Putamen (tissue), 1 donor: ENCODE measurements at regions not wholly inside any gene's neighbourhood (a gene's known extent, or its start where the extent isn't known, plus 50 kb on each side); places are given as distances from the start of the nearest gene placed in this dataset.
"Not testable (repeated sequence)": the region's sequence is repeated elsewhere in the genome, so short reads cannot be mapped to it uniquely, and the experiment has no call there.

Experiments
- DNase-seq: peaks from one replicate; pipeline ENCODE4 v3.0.0-alpha.2; 2016; ENCODE audit warnings: low spot score

DNA sequence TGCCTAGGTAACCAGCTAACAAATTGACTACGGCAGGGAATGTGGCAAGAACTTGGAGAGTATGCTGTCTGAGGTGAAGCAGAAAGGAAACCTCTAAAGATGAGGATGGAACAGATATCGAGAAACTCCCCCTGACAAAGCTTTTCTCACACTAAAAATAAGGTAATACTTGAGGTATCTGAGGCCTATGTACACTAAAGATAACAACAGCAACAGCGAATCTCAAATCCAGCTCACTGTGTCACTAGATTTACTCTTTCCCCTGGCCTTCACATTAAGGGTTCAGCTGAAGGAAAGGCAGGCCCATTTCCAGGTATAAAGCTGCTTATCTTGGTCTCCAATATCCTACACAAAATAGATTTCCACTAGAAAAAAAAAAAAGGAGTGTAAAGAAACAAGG is 518.0 kb downstream of the KCNT2 start:
- DNase-seq, result no peak

DNA sequence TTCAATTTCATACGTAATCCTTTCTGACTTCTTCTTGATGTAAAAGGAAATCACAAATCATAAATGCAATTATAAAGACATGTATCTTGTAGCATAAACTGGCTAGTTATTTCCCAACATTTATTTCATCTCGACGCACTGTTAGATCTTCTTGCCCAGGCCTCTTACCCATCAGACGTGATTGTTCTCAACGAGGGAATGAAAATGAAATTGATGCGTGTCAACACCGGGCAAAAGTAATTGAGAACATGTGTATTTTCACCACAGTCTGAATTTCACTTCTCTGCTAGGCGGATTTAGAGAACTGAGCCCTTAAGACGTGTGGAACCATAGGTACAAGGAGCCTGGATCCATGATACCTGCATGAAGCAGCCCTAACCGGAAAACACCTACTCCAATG is 519.7 kb downstream of the KCNT2 start:
- DNase-seq, result no peak

DNA sequence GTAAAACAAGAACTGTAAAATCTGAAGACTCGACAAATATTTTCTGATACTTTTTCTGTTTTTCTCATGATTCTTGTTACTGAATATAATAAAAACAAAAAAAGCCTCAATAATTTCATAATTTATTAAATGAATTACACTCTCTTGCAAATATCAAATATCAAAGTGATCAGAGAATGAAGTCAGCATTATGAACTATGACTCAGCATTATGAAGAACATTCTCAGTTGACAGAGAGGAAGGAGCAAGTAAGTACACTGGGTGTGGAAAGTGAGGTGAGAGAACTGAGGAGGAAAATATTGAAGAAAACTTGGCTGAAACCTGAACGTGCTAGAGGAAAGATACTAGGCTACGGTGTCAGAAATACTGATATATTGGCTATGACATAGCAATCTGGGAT is 529.5 kb downstream of the KCNT2 start:
- DNase-seq, result no peak

DNA sequence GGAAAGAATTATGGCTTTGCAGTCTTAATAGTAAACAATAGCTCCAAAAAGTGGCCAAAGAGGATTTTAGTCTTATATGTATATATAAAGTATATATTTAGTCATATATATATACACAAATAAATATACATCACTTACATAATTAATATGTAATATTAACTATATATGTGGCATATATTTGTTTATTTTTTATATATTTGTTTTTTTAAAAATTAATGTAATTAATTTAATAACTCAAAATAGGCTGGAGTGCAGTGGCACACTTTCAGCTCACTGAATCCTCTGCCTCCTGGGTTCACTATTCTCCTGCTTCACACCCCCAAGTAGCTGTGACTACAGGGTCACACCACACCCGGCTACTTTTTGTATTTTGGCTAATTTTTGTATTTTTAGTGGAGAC is 532.6 kb downstream of the KCNT2 start:
- no peak for DNase-seq

DNA sequence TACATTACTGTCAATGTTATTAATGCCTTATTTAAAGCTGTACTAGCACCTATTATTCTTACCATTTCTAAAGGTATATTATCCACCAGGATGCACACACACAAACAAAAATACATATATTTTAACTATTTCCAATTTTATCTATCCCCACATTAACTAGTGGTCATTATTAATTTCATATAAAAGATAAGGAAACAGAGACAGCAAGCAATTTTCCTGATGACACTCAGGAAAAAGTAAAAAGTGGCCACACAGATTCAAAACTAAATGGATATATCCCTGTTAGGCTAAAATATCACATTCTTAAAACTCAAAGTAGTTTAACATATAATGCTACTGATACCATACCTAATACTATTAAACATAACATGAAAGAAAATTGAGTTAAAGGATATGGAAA is 534.1 kb downstream of the KCNT2 start:
- no peak for DNase-seq

DNA sequence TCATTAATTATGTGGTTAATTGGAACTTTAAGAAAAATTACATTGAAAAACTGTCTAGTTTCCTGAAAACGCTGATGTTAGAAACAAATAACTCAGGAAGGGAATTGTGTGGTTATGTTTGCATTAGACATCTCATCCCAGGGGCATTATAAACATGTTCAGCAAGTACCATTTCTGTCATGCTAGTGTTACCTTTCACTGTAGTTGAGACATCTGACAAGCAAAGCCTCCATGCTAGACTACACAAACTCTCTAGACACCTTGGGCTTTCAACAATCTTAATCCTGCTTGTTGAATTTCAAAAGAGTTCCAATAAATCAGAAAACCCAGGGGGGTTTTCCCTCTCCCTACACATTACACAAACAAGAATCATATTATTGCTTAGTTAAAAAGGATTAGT is 536.8 kb downstream of the KCNT2 start:
- no peak for DNase-seq

DNA sequence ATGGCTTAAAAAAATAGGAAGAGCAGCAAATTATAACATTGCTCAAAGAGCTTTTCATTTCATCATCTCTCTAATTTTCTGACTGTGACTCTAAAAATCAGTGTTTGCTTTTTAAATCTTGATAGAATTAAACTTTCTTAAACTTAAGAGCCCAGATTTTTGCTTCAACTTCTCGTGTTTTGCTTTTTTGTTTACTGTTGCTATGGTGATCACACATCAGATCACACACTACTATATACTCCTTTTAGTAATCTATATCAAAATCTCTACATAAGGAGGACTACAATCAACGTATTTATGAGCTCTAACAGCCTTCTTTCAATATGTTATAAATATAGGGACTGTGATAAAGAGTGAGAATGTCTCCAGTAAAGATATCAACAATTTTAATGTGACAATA is 537.3 kb downstream of the KCNT2 start:
- DNase-seq, result no peak

DNA sequence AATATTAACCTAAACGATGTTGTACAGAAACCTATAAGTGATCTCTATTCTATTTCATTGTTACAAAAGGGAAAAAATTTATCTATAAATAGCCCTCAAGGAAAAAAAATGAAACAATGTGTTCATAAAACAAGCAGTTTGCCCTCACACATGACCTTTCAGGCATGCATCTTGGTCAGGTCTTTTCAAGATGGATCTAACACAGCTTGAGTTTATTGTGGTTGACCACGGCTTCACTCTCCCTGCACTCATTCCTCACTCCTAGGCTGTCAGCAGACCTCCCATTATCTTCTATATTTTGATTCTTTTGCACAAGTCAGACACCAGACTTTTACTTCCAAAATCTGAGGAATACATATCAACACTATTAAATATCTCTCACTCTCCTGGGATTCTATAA is 544.3 kb downstream of the KCNT2 start:
- DNase-seq, result no peak

DNA sequence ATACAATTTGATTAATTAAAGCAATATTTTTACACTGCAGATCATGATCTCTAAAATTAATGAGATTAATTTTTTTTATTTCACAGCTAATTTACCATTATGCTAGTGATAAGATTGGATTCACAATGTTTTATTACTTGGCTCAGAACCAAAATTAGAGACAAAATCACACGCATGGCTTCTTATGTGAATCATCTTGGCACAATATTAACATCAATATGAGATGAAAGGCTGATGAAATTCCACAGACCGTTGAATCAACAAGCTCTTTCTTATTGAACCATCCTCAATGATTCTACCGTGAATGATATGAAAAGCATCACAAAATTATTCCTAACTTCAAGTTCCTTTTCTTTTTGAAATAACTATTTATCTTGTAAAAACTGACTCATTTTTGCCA is 544.9 kb downstream of the KCNT2 start:
- DNase-seq, result no peak

DNA sequence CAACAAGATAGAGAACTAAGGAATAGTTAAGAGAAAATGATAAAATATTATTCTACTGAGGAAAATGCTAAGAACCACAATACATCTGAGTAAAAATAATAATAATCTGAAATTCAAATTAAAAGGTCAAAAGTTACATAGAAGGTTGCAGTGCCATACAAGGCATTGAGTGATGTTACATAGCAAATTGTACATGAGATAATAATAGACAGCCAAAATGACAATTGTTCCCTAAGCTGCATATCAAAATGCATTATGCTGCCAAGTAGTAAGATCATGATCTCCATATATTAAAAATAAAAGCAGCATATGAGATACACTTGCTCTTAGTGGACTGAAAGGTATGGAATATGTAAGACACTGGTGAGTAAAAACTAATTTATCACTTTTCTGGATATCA is 547.7 kb downstream of the KCNT2 start:
- DNase-seq, result no peak

DNA sequence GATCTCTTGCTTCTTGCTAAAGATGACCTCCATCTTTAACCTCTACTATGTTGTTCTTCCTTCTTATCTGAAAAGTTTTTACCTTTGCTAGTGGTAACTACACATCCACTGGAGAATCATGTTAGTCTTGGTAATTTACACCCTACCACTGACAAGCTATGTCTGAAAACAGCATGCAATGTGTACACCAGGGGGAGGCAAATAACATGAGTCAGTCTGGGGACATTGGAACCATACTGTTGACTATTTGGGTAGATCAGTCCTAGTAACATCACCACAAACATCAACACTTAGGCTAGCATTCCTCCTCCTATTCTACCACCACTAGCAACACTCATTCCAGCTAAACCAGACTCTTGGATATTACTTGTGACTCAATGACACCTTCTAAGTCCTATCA is 549.0 kb downstream of the KCNT2 start:
- DNase-seq, result no peak

DNA sequence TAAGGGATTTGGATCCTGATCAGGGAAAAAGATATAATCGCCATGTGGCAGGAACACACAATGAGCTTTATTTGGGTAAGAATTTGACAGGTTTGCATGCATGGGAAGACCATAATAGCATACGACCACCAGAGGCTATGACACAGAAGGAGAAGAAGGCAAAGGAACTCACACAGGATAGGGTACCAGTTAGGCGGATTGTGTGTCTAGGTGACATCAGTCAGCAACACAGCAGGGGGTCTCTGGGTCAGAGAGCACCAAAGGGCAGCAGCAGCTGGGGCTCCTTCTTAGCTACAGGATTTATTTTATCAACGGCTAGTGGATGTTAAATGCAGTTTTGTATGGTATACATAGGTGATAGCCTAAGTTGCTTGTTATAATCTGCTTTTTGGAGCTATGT is 551.3 kb downstream of the KCNT2 start:
- DNase-seq, result no peak

DNA sequence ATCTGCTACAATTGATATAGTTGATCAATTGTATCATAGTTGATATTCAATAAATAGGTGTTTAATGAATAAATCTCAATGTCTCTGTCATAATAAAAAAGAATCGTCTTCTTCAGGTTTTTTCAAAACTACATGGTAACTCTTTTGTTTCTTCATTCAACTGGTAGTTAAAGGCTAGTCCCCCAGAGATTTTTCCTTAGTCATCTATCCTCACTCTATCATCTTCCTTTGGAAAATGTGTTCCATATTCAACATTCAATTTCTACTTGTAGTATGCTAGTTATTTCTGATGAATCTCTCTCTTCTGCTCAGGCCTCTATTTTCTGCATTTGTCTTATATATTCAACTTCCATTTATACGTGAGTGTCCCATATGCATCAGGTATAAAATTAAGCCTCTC is 558.8 kb downstream of the KCNT2 start:
- no peak for DNase-seq

DNA sequence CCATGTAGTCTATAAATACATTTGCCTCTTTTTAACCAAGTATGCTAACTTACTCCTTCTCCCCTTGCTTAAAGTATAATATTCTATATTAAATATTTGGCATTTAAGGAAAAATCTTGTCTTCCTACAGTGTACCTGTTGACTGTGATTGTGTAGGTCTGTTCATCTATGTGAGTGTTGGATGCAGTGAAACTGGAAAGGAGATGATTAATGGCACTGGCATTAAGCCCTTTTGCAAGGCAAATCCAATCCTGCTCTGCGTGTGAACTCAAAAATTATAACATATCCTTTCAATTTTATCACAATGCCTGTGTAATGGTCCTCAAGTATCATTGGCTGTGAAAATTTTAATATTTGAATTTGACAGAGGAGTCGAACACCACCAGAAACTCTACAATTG is 565.0 kb downstream of the KCNT2 start:
- no peak for DNase-seq

DNA sequence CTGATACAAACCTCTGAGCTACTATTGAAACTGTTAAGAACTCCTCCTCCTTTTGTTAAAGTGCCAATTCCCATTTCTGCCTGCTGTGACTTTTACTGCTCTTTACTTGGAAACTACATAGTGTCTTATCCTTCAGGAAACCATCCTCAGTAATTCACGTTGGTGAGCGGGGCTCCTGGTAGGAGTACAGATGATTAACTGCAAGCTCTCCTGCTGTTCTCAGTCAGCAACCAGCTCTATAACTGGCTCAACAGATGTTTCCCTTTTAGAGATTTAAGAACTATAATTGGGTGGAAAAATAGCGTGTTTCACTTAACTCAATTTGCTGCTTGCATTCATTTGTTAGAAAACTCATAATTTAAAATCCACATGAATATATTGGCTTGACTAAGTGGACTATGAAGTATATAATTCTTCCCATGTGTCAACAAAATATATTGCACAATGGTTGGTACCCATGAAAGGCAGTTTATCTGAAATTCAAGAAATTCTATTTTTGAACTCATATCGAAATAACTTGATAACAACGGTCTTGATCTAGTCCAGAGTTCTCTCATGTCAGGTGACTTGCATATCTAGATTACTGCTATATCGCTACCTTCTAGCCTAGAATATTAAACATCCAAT is 574.0 kb downstream of the KCNT2 start:
- no peak for DNase-seq

DNA sequence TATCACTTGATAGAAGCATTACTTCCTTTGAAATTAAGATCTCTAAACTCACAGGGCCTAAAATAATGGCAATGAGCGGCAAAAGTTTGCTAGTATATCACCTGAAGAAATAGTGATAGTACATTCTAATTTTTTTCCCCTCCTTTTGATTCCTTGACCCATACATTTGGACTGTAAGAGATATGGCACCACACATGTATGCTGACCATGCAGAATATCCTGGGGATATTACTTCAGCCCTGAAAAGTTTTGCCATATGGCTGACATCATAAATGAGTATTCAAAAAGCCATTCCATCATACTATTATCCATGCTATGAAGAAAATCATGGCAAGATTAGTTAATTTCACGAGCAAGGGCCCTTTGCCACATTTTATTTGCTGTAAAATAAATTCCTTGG is 576.9 kb downstream of the KCNT2 start:
- not testable (repeated sequence) for DNase-seq

DNA sequence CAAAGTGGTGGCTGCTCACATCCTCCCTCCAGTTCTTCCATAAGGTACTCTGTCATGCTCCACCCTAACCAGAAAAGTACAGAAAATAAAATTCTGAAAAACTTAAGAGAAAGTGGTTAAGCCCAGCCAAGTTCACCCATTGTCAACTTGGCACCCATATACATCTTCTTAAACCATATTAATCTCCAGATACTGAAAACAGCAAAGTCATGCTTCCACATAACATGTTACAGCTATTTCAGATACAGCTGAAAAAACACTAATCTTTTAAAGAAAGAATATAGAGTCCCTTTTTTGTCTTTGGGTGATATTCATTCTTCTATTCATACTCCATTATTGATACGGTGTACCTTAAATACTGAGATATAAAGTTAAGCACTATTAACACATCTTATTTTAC is 577.8 kb downstream of the KCNT2 start:
- DNase-seq, result no peak

DNA sequence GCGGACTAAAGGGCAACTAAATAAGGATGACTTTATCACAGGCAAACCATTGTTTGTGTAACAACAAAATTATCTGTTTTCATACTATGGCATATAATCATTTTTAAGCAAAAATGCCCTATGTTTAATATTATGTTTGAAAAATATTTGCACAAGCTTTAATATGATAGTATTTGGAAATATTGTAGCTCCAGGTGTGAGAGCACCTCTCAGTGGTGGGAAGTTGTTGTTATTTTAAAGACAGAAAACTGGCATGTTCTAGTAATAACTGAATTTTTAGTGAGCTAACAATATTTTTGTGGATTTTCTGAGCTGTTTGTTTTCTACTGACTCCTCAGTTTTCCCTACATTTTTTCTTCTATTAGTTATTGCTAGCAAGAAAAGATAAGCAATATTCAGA is 578.8 kb downstream of the KCNT2 start:
- no peak for DNase-seq

DNA sequence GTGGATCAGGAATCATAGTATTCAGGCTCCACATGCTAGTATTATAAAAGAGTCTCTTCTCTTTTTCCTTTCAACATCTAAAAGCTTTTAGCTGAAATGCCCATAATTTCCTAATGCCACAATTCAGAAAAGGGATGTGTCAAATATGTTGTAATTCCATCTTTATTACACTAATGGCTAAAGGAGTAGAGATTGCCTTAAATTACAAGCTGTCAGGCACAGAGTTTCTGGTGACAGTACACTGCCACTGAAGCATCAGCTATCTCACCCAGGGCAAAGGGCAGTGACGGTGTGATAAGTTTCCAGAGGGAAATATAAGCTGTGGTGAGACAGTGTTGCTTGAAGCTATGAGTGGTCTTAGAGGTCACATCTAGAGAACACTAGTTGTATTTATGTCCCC is 581.1 kb downstream of the KCNT2 start:
- DNase-seq, result no peak

DNA sequence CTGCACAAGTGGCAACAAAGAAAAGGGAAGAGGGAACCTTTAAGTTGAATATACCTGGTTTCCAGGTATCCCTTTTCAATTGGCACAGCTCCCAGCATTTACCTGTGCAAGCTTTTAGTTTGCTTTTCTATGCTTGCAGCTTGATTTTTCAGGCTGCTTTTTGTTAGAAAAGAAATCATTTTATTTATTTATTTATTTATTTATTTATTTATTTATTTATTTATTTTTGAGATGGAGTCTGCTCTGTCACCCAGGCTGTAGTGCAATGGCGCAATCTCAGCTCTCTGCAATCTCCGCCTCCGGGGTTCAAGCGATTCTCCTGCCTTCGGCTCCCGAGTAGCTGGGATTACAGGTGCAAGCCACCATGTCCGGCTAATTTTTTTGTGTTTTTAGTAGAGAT is 587.1 kb downstream of the KCNT2 start:
- not testable (repeated sequence) for DNase-seq

DNA sequence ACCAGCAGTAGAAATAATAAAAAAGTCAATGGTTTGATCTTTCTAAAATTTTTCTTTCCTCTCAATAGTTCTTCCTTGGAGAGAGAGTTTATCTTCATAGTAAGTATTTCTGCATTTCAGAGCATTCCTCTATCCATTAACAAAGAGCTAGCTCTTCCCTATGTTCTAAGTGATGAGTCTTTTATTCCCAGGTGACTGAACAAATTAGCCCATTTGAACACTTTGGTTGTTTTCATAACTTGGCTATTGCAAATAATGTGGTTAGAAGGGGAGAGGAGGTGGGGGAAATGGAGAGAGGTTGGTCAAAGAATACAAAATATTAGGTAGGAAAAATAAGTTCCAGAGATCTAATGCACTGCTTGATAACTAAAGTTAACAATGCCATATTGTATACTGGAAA is 598.9 kb downstream of the KCNT2 start:
- DNase-seq, result no peak

DNA sequence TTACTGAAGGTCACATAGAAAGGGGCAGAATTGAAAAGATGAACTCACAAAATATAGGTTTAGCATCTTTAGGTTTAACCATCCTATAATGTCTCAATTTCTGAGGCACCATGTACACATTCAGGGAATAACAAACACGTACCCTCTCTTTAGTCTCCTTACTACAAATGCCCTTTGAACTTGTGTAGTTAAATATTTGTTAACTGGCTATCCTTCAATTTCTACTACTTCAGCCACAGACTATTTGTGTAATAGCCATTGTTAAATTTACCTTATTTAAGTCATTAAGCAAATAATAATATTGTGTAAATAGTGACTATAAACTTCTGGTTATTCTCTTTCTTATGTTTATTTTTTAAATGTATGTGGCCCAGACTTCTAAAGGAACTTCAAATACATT is 600.5 kb downstream of the KCNT2 start:
- no peak for DNase-seq

DNA sequence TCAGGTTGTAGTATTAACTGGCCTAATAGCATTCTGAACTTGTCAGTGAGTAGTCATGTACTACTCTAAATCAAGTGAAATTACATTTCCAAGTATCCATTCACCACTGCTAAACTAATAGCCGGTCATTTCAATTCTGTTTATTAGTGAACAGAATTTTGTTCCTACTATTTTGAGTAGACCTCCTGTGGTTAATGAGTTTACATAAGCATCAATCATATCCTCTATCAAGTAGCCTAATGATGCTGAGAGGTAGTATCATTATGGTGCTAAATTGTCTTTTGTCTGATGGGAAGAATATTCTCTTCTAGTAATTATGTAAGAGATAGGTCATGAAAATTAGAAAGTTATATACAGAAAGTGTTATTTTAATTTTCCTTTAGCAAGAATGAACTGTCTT is 602.8 kb downstream of the KCNT2 start:
- DNase-seq, result no peak

DNA sequence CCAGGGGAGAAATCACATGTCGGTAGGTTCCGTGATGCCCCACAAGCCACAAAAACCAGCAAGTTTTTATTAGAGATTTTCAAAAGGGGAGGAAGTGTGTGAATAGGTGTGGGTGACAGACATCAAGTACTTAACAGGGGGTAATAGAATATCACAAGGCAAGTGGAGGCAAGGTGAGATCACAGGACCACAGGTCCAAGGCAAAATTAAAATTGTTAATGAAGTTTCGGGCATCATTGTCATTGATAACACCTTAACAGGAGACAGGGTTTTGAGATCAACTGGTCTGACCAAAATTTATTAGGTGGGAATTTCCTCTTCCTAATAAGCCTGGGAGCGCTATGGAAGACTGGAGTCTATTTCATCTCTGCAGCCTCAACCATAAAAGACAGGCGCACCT is 603.9 kb downstream of the KCNT2 start:
- DNase-seq, result not testable (repeated sequence)

DNA sequence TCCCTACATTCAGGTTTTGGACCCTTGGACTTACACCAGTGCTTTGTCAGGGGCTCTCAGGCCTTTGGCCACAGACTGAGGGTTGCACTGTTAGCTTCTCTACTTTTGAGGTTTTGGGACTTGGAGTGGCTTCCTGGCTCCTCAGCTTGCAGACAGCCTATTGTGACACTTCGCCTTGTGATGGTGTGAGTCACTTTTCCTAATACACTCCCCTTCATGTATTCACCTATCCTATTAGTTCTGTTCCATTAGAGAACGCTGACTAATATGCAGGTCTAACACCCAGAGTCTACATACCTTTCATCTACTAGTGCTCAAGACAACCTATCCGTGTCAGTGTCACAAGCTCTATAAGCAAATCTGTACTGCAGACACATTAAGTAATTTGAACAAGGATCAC is 605.3 kb downstream of the KCNT2 start:
- no peak for DNase-seq
